Fibroblast of lung (primary cell): ENCODE measurements at regions not wholly inside any gene's neighbourhood (a gene's known extent, or its start where the extent isn't known, plus 50 kb on each side); places are given as distances from the start of the nearest gene placed in this dataset.

Experiments used
- EZH2 ChIP-seq: IDR thresholded peaks from 2 replicates; pipeline ENCODE4 v1.5.1; 2012; ENCODE audit warnings: low read length, control low read depth, mild to moderate bottlenecking; ENCODE audit errors: missing control alignments
- TF ChIP-seq, protein P1 (sequence below), 2 donors: IDR thresholded peaks in 1 of 2; conservative IDR thresholded peaks in 1 of 2; 1 replicate in 1 of 2; 2 replicates in 1 of 2; pipeline ENCODE4 v1.5.1; 2011 to 2012; ENCODE audit warnings: low read length in 2 of 2, control low read depth in 1 of 2, inconsistent platforms in 1 of 2, low read depth in 1 of 2, mild to moderate bottlenecking in 1 of 2

DNA sequence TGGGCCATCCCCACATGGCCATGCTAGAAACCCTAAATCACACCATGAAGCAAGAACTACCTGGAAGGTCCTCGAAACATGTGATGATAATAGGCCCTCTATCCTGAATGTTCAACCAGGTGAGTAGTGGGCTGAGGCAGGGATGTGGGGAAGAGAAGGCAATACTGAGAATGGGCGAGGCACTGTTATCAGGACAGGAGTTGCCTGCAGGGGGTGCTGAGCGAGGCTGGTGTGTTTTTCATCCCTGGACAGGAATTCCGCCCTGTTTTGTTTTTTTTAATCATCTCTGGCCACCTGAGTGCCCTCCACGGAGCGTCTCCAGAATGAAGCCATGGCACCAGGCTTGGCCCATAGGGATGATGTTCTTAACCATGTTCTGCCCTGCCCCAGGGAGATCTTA is 103.0 kb upstream of the SOX11 start:
- TF ChIP-seq, protein P1, sequence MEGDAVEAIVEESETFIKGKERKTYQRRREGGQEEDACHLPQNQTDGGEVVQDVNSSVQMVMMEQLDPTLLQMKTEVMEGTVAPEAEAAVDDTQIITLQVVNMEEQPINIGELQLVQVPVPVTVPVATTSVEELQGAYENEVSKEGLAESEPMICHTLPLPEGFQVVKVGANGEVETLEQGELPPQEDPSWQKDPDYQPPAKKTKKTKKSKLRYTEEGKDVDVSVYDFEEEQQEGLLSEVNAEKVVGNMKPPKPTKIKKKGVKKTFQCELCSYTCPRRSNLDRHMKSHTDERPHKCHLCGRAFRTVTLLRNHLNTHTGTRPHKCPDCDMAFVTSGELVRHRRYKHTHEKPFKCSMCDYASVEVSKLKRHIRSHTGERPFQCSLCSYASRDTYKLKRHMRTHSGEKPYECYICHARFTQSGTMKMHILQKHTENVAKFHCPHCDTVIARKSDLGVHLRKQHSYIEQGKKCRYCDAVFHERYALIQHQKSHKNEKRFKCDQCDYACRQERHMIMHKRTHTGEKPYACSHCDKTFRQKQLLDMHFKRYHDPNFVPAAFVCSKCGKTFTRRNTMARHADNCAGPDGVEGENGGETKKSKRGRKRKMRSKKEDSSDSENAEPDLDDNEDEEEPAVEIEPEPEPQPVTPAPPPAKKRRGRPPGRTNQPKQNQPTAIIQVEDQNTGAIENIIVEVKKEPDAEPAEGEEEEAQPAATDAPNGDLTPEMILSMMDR (conservative IDR thresholded peaks at IDR 0.05 in 1 of 2, IDR thresholded peaks at IDR 0.05 in 1 of 2; ENCODE audit: low read depth in 1 of 2, low read length in 2 of 2), result no peak
- TF ChIP-seq EZH2, result no peak
